HFF-Myc (cell line): ENCODE measurements at regions not wholly inside any gene's neighbourhood (a gene's known extent, or its start where the extent isn't known, plus 50 kb on each side); places are given as distances from the start of the nearest gene placed in this dataset.

ENCODE experiments used
- DNase-seq: peaks from one replicate; pipeline ENCODE4 v3.0.0-alpha.2; 2011; ENCODE audit warnings: low read depth; ENCODE audit errors: extremely low read depth
- H3K4me3 ChIP-seq: replicated peaks from 2 replicates; pipeline ENCODE4 v1.5.1; 2011; ENCODE audit warnings: low read depth, mild to moderate bottlenecking, control low read depth, low read length
- TF ChIP-seq, protein P1 (sequence below): IDR thresholded peaks from 2 replicates; pipeline ENCODE4 v1.5.1; 2012; ENCODE audit warnings: mild to moderate bottlenecking, low read depth, low read length, control low read depth; ENCODE audit errors: missing control alignments

DNA sequence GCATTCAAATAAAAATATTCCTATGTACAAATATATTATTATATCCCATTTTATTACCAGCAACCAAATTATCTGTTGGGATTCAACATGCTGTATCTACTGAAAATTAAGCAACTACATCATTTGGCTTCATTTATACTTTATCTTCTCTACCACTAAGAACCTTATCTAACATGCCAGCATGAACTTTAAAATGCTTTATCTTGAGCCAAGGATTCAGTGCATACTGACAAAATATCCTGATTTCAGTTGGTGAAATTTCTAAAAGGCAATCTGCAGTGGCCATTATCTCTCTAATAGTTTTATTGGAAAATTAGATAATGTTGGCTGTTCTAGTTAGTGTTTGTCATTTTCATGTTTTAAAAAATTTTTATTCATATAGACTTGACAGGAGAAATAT lies 1149.9 kb downstream of the KCNT2 start:
- DNase-seq: no peak
- TF ChIP-seq, protein P1, sequence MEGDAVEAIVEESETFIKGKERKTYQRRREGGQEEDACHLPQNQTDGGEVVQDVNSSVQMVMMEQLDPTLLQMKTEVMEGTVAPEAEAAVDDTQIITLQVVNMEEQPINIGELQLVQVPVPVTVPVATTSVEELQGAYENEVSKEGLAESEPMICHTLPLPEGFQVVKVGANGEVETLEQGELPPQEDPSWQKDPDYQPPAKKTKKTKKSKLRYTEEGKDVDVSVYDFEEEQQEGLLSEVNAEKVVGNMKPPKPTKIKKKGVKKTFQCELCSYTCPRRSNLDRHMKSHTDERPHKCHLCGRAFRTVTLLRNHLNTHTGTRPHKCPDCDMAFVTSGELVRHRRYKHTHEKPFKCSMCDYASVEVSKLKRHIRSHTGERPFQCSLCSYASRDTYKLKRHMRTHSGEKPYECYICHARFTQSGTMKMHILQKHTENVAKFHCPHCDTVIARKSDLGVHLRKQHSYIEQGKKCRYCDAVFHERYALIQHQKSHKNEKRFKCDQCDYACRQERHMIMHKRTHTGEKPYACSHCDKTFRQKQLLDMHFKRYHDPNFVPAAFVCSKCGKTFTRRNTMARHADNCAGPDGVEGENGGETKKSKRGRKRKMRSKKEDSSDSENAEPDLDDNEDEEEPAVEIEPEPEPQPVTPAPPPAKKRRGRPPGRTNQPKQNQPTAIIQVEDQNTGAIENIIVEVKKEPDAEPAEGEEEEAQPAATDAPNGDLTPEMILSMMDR: no peak
- no peak overlapping the region for H3K4me3 ChIP-seq

GRCh38 chr1:195450794-195451193 lies 1157.4 kb downstream of the KCNT2 start:
- no peak overlapping the region for H3K4me3 ChIP-seq
- TF ChIP-seq, protein P1: no peak
- DNase-seq: no peak

- no peak for DNase-seq
- TF ChIP-seq, protein P1: no peak
- no peak overlapping the region for H3K4me3 ChIP-seq
These were observed 1168.6 kb downstream of the KCNT2 start for GRCh38 chr1:195439661-195440060.

DNA sequence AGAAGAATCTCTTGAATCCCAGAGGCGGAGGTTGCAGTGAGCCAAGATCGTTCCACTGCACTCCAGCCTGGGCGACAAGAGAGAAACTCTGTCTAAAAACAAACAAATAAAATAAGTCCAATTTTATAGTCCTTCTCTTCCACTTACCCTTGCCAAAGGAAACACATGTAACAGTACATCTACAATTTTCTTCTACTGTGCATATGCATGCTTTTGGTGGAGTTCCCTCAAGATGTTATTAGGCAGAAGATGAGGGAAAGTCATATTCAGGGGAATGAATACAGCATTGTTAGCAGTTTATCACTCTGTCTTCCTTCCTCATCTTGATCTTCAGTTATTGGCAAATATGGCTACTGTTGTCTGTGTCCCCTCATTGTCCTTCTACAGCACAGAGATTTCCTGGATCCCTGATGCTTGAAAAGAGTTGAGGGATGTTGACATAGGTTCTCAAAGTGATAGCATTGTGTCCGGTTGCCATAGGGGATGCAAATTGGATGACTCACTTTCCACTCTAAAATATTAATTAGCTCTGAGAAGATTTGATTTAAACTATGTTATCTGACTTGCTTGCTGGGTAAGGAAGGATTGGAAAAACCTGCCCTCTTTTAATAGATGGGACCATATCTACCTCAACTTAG lies 1173.6 kb downstream of the KCNT2 start:
- no peak for DNase-seq
- no peak overlapping the region for H3K4me3 ChIP-seq
- TF ChIP-seq, protein P1: no peak

DNA sequence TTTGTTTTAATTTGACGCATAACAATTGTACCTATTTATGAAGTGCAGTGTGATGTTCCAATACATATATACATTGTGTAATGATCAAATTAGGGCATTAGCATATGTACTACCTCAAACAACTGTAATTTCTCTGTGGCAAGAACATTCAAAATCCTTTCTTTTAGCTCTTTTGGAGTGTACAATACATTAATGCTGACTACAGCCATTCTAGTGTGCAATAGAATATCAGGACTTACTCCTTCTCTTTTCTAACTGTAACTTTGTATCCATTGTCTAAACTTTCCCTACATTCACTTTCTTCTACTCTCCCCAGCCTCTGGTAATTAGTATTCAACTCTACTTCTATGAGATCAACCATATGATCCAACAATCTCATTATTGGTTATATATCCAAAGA lies 1177.4 kb downstream of the KCNT2 start:
- DNase-seq: no peak
- H3K4me3 ChIP-seq: no peak overlapping the region
- TF ChIP-seq, protein P1: no peak

DNA sequence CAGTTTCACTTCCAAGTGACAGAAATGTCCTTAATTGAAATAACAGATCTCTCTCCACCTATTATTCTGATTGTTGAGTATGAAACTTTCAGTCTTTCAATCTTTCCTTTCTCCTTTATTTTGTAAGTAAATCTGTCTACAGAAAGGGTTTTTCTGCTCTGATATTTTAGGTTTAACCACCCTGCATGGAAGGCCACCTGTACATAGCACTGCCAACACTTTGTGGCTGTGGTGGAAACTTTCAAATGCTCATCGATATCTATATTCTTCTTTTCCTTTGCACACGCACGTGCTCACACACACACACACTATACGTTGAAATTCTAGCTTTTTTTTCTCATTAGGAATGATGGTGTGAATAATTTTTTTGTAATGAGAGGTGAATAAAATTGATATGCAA lies 1179.3 kb downstream of the KCNT2 start:
- DNase-seq: no peak
- no peak overlapping the region for H3K4me3 ChIP-seq
- TF ChIP-seq, protein P1: no peak

DNA sequence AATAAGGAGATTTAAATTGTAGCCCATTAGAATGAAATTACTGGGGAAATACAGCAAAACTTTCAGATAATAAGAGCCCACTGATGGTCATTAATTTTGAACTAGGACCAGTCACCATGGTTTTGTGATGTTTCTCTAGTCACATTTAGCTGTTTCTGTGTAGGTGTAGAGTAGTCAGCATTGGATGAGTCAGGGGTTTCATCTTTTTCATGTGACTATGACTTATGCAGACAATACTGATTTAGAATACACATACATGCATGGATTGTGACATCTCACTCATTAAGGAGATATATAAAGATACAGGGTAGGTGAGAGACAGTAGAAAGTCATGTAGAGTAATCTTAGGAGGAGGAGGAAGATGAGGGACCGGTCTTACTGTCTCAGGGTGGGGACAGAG lies 1192.7 kb downstream of the KCNT2 start:
- TF ChIP-seq, protein P1: no peak
- no peak for DNase-seq
- H3K4me3 ChIP-seq: no peak overlapping the region
